ENCODE measurements at regions not wholly inside any gene's neighbourhood (a gene's known extent, or its start where the extent isn't known, plus 50 kb on each side); places are given as distances from the start of the nearest gene placed in this dataset.
A peak's percentile ranks its signal among the peaks of the same experiment; 100 is the strongest.
"Not testable (repeated sequence)": the region's sequence is repeated elsewhere in the genome, so short reads cannot be mapped to it uniquely, and the experiment has no call there.

DNA sequence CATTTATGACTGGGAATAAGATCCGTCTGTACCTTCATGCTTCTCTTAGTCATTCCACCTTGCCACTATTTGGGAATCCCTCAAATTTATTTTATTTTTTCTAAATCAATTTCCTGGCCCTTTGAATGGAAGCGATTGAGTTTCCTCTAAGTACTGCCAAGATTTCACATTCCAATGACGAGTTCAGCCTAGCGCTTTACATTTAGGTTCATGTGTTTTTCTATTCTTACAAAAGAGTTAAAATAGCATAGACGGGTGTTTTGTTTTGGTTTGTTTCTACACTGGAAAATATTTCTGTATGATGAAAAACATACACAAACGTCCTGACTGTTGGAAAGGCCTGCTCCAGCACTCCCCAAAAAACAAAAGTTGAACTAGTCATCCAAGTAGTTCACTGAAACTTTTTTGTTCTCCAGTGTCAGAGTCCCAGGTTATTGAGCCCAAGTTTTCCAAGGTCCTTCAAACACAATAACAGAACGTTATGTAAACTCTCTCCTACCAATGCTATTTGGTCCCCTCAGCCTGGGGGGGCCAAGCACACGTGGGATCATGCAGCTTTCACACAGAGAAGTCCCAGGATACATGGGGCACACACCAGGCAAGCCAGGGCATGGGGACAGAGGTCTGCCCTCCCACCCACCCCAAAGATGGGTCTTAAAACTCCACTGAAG lies 74.8 kb upstream of the FOXN3 start:
- DNase-seq (ENCODE audit: low spot score), result no peak

DNA sequence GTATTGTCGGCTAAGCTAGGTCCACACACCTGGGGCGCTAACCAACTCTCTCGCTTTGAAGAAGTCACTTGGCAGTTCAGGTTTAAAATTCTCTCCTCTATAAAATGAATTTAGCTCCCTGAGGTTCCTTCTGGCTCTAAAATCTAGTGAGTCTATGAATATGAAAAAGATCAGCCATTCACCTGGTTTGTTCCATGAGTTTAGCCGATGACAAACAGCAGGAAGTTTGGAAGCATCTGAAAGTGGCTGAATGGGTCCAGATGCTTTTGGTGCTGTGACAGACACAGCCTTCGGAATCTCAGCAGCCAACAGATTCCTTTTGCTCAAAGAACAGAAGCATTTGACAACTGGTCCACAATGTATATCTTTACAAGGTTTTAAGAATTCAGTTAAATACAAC lies 73.4 kb upstream of the FOXN3 start:
- no peak for DNase-seq (ENCODE audit: low spot score)

DNA sequence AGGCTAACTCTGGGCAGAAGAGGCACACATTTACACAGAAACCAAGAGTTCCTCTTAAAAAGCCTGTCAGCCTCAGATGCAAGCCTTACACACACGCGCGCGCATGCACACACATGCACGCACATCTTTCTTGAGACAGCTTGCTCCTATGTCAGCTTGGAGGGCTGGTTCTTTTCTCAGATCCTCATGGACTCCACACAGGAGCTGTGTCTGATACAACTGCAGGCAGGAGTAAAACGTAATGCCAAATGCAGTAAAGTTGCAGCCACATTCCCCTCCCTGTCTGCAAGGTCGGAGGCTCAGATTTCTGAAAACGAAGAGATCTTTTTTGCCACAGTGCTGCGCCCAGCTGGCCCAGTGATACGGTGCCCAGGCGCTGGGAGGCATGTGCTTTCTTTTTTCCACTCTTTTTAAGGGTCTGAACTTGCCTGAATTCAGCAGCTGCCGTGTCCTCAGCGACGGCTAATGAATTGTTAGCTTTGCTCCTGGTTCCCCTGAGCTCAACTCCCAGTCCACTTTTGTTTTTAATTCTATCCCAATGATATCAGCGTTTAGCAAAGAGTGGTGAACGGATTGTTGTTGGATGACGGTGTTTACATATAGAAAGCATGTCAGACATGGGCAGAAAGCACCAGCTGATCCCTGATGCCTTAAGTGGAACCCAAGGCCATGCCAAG lies 72.9 kb upstream of the FOXN3 start:
- peak; percentile 81 for DNase-seq (ENCODE audit: low spot score)

DNA sequence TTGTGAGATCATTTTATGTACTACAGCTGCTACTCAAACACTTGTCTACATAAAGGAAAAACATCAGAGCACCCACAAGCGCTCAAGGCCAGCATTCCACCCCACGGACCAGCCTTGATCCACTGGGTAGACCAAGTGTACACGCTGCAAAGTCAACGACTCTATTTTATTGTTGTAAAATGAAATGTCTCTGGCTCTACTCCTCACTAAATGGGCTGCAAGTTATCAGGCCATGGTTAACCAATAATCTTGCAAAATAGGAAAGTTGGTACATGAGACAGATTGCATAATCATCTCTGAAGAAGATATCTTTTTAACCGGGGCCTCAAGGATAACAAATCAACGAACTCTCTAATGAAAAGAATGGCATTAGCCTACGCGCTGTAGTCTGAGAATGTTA lies 69.9 kb upstream of the FOXN3 start:
- no peak for DNase-seq (ENCODE audit: low spot score)

GRCh38 chr14:89486505-89486904 lies 69.5 kb upstream of the FOXN3 start:
- DNase-seq (ENCODE audit: low spot score), result no peak

GRCh38 chr14:89485264-89485663 lies 68.2 kb upstream of the FOXN3 start:
- DNase-seq (ENCODE audit: low spot score), result no peak

DNA sequence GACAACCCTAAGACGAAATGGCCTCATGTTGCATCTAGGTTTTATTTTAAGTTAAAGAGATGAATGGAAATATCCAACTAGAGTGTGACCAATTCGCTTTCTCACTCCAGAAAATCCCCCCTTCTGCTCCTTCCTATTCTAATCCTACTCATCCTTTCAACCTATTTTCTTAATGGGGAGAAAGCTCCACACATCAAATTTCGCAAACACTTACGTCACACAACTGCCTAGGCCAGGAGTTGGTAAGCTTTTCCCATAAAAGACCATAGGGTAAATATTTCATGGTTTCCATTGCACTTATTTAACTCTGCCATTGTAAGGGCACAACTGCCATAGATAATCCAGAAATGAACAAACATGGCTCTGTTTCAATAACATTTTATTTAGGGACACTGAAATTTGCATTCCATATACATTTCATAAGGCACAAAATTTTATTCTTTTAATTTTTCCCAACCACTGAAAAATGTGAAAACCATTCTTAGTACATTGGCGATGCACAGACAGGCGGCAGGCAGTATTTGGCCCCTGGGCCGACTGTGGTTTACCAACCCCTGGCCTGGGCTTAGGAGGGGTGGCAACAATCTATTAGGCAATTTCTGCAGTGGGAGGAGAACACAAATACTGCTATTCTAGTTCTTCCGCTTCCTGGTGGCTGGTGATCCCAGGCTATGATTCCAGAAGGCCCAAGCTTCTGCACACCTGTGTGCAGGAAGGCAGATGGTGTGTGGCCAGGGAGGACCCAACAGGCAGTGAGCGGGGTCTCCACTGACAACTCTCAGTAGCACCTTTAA lies 67.2 kb upstream of the FOXN3 start:
- no peak for DNase-seq (ENCODE audit: low spot score)

DNA sequence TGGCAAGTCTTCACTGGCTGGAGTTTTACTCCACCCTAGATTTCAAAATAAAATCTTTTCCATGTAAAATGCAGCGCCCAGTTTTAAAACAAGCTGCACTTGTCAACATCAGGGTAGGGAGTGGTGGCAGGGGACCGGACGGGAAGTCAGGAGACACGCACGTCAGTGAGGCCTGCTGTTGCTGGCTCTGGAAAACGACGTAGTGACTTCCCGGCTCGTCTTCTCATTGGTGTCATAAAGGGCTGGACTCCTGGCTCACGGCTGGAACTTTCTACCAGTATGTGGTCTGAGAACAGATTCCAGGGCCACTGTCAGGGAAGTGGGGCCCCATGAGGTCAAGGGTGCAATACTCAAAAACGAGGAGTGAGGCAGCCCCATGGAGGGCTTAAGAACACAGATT lies 64.2 kb upstream of the FOXN3 start:
- DNase-seq (ENCODE audit: low spot score), result no peak

DNA sequence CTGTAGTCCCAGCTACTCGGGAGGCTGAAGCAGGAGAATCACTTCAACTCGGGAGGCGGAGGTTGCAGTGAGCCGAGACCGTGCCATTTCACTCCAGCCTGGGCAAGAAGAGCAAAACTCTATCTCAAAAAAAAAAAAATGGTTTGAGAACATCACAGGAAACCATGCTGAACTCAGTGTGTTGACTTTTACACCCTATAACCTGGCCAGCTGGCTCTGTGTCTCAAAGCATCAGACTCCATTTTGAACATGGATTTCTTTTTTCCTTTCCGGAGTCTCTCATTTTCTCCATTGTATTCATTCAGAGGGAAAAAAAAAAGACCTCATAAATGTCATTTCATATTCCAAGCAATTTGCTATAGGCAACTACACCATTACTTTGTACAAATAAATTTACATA lies 63.2 kb upstream of the FOXN3 start:
- no peak for DNase-seq (ENCODE audit: low spot score)

DNA sequence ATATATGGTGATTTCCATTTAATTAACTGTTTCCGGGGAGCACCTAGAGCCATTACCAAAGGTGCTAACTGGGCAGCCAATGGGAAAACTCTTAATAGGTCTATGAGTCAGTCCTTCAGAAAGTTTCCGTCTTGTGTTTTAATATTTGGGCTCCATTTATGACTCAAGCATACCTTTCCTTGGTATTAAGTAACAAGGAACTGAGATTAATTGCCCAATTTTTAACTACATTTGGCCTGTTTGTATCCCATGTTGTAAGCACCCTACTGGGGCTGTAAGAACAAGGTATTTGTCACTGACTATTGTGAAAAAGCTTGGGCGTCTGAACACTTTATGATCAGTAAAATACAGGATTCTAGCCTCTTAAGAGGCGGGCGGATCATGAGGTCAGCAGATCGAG lies 62.8 kb upstream of the FOXN3 start:
- DNase-seq (ENCODE audit: low spot score), result no peak

- no peak for DNase-seq (ENCODE audit: low spot score)
Measured at GRCh38 chr14:89477391-89477790, 60.4 kb upstream of the FOXN3 start.

GRCh38 chr14:89476354-89476896 lies 59.4 kb upstream of the FOXN3 start:
- no peak for DNase-seq (ENCODE audit: low spot score)

GRCh38 chr14:89474464-89474863 lies 57.4 kb upstream of the FOXN3 start:
- no peak for DNase-seq (ENCODE audit: low spot score)

DNA sequence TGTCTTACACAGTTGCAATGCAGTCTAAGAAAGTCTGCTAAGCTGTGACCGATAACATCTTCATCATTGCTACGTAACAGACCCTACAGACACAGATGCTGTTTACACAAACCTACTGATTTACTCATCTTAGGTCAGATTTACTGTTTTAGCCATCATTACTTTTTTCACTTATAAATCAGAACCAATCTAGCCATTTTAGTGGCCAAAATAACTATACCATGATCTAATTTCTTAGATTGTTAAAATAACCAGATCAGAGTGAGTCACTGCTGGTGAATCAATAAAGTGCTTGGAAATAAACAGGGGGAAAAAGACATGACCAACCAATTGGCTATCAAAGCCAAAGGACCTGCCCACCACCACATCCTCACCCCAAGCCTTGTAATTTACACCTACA lies 57.0 kb upstream of the FOXN3 start:
- no peak for DNase-seq (ENCODE audit: low spot score)

DNA sequence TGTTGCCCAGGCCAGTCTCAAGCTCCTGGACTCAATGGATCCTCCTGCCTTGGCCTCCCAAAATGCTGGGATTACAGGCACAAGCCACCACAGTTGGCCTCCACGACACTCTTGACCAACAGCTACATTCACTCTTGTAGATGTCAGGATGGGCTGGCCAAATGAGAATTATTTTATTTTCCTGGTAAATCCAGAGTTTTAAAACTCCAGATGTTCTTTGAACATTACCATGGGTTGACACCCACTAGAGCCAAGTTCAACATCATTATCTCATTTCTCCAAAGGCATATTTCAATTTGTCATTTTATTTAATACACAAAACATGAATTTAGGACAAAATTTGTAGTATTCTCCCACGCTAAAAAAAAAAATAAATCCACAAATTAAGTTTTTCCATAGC lies 56.5 kb upstream of the FOXN3 start:
- no peak for DNase-seq (ENCODE audit: low spot score)

DNA sequence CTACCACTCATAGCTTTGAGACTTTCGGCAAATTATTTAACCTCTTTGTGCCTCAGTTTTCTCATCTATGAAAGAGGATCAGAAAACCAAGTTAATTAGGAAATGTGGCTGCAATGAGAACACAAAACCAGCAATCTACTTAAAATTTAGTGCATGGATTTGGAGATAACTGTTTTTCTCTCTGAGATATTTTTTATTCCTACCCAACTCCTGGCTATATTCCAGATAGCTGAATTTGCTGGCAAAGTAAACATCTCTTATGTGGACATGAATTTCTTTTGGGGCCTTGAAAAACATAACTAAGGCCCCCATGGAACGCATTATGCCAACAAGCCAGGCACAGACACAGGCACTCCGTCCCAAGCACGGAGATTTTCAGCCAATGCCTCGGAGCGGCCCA lies 53.4 kb upstream of the FOXN3 start:
- DNase-seq (ENCODE audit: low spot score), result no peak

DNA sequence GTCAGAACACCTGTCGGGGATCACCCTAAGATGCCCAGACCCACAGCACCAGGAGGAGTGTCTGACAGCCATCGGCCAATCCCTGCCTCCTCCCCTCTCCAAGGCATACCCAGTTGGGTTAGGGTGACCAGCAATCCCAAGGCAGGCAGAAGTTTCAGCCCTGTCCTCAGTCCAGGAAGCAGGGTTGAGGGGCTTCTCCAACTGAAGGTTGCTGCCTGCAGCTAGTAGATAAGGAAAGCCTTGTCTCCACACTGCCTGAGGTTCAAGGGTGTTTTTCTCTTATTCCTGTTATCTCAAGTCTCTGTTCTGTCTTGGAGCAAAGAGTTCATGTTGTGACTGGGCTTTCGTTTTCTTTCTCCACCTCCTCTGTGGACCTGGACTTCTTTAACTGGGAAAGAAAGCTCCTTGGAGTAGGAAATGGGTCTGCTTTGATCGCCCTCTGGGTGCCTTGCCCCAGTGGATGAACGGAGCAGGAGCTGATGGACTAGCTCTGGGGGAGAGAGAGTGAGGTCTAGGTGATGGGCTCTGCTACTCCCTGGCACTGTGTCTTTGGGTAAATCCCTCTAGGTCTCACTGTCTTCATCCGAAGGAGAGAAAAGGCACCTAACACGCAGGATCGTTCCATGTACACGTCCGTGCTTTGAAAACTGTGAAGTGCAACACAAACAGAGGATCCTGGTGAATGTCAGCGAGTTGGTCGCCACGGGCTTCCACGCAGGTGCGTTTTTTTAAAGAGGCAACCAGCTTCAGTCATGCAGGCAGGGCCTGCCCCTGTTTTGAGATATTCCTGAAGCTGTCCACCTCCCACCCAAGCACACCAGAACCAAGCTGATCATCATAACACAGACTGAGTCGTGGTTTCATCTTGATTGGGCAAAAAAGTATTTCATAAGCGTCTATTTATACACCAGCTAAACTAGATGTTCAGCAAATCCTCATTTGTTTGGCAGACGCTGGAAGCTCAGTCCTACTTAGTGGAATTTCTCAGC lies 52.5 kb upstream of the FOXN3 start:
- DNase-seq (ENCODE audit: low spot score), result peak; percentile 46

DNA sequence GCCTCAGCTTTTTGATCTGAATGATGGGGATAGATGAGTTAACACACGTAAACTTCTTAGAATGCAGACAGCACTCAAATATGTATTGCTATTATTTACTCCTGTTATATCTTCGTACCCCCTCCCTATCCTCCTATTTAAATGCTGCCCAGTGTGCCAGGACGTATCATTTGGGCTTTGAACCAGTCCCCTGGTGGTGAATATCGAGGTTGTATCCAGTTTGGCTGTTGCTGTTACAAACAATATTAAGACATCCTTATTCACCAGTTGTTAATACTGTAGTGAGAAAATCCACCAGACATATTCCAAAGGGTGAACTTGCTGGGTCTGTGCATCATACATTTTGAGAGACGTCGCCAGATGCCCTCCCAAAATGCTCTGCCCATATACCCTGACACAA lies 51.5 kb upstream of the FOXN3 start:
- no peak for DNase-seq (ENCODE audit: low spot score)

DNA sequence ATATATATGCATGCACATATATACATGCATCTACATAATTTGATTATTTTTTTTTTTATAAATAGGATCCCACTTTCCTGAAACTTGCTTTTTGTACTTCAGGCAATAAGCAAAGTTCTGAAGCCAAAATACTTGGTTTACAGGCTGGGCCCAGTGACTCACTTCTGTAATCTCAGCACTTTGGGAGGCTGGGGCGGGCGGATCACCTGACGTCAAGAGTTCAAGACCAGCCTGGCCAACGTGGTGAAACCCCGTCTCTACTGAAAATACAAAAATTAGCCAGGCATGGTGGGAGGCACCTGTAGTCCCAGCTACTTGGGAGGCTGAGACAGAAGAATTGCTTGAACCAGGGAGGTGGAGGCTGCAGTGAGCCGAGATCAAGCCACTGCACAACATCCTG lies 51.0 kb upstream of the FOXN3 start:
- DNase-seq (ENCODE audit: low spot score), result not testable (repeated sequence)

DNA sequence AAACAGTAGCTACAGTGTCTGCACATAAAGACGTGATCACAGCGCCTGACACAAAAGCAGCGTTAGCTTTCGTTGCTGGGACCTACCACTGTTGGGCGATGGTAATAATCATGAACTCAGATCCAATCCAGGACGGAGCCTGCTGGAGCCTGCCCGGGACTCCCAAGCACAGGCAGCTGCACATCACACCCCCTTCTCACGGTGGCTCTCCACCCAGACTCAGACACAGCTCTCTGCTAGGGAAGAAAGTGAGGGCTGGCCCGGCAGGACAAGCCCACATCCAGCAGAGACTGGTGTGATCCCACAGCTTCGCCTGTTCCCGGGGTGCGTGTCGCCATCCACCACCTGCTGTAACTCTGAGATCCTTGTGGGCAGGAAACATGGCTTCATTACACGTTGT lies 49.9 kb upstream of the FOXN3 start:
- no peak for DNase-seq (ENCODE audit: low spot score)

Data from cerebellar cortex (tissue), 1 donor.